Loucy (cell line): ENCODE measurements at regions not wholly inside any gene's neighbourhood (a gene's known extent, or its start where the extent isn't known, plus 50 kb on each side); places are given as distances from the start of the nearest gene placed in this dataset.

Experiments used
- CTCF ChIP-seq: fragments of 200-600 bp; sonication (generic); conservative IDR thresholded peaks from 2 replicates; pipeline ENCODE4 v1.5.1; 2014; ENCODE audit warnings: mild to moderate bottlenecking, antibody characterized with exemption, low read length
- EZH2phosphoT487 ChIP-seq: fragments of 200-600 bp; IDR thresholded peaks from 2 replicates; pipeline ENCODE4 v1.6.1; 2018; ENCODE audit warnings: antibody characterized with exemption, mild to moderate bottlenecking, moderate library complexity, borderline replicate concordance

GRCh38 chr5:125316915-125317535 is 570.6 kb upstream of the ZNF608 start:
- no peak for TF ChIP-seq CTCF
- no peak for TF ChIP-seq EZH2phosphoT487
